IPS-20b (cell line): ENCODE measurements at regions not wholly inside any gene's neighbourhood (a gene's known extent, or its start where the extent isn't known, plus 50 kb on each side); places are given as distances from the start of the nearest gene placed in this dataset.

Source experiments
- H3K27ac ChIP-seq: one replicate; pipeline ENCODE4 v1.5.1; 2013; ENCODE audit warnings: low read length
- H3K27me3 ChIP-seq: 2 replicates; pipeline ENCODE4 v1.6.1; 2013; ENCODE audit warnings: mild to moderate bottlenecking, low read length, inconsistent platforms; ENCODE audit not compliant: insufficient read depth
- H3K36me3 ChIP-seq: 2 replicates; pipeline ENCODE4 v1.6.1; 2013; ENCODE audit warnings: low read depth, mild to moderate bottlenecking, inconsistent platforms, low read length, moderate library complexity; ENCODE audit not compliant: insufficient read depth
- H3K4me1 ChIP-seq: 2 replicates; pipeline ENCODE4 v1.6.1; 2013; ENCODE audit warnings: mild to moderate bottlenecking, control low read depth, inconsistent platforms, low read length, moderate library complexity; ENCODE audit not compliant: insufficient read depth
- H3K4me3 ChIP-seq: 2 replicates; pipeline ENCODE4 v1.5.1; 2013; ENCODE audit warnings: mild to moderate bottlenecking, low read length, inconsistent platforms
- H3K9ac ChIP-seq: 2 replicates; pipeline ENCODE4 v1.6.1; 2013; ENCODE audit warnings: low read depth, mild to moderate bottlenecking, inconsistent platforms, low read length, moderate library complexity
- H3K9me3 ChIP-seq: 2 replicates; pipeline ENCODE4 v1.6.1; 2013; ENCODE audit warnings: mild to moderate bottlenecking, low read depth, low read length, inconsistent platforms; ENCODE audit not compliant: insufficient read depth

GRCh38 chr12:92432724-92433441 lies 269.9 kb upstream of the PLEKHG7 start:
- Histone ChIP-seq H3K9ac (no peak overlapping the region), H3K4me1 (no peaks in the 10 kb centered on the region)

GRCh38 chr12:92431146-92431545 lies 271.6 kb upstream of the PLEKHG7 start:
- H3K36me3 ChIP-seq = no peaks in the 10 kb centered on the region
- no peak overlapping the region for H3K27ac ChIP-seq
- no peaks in the 10 kb centered on the region for H3K27me3 ChIP-seq
- H3K9me3 ChIP-seq = no peaks in the 10 kb centered on the region
- no peak overlapping the region for H3K9ac ChIP-seq
- peaks cover 4% of the 10 kb centered on the region for H3K4me1 ChIP-seq
- no peak overlapping the region for H3K4me3 ChIP-seq

More at GRCh38 chr12:92432724-92433441, 269.9 kb upstream of the PLEKHG7 start:
- Histone ChIP-seq H3K36me3 (no peaks in the 10 kb centered on the region), H3K27ac (no peak overlapping the region), H3K4me3 (no peak overlapping the region), H3K27me3 (no peaks in the 10 kb centered on the region), H3K9me3 (no peaks in the 10 kb centered on the region)

- Histone ChIP-seq H3K4me1 (peaks cover 26% of the 10 kb centered on the region), H3K27me3 (no peaks in the 10 kb centered on the region), H3K9me3 (no peaks in the 10 kb centered on the region), H3K36me3 (no peaks in the 10 kb centered on the region), H3K4me3 (no peak overlapping the region), H3K27ac (no peak overlapping the region), H3K9ac (no peak overlapping the region)
Observed at GRCh38 chr12:92426332-92426731, 276.5 kb upstream of the PLEKHG7 start.

- no peak overlapping the region for H3K27ac ChIP-seq
- no peaks in the 10 kb centered on the region for H3K27me3 ChIP-seq
- H3K36me3 ChIP-seq = no peaks in the 10 kb centered on the region
- no peaks in the 10 kb centered on the region for H3K9me3 ChIP-seq
- H3K4me3 ChIP-seq = no peak overlapping the region
- peak overlapping the region; percentile 38; the same call in 1 of the 2 replicates for H3K9ac ChIP-seq
- peaks cover 26% of the 10 kb centered on the region for H3K4me1 ChIP-seq
Observed at GRCh38 chr12:92425165-92425564, 277.6 kb upstream of the PLEKHG7 start.

GRCh38 chr12:92424338-92424737 lies 278.5 kb upstream of the PLEKHG7 start:
- no peaks in the 10 kb centered on the region for H3K36me3 ChIP-seq
- no peaks in the 10 kb centered on the region for H3K9me3 ChIP-seq
- no peaks in the 10 kb centered on the region for H3K27me3 ChIP-seq
- peak overlapping the region; percentile 67 for H3K27ac ChIP-seq
- H3K4me3 ChIP-seq = peak overlapping the region; percentile 29; the same call in 1 of the 2 replicates
- H3K9ac ChIP-seq = peak overlapping the region; percentile 38; the same call in 1 of the 2 replicates
- H3K4me1 ChIP-seq = peaks cover 26% of the 10 kb centered on the region

GRCh38 chr12:92421701-92422100 lies 276.1 kb upstream of the BTG1 start:
- Histone ChIP-seq H3K4me3 (no peak overlapping the region), H3K27ac (no peak overlapping the region), H3K27me3 (no peaks in the 10 kb centered on the region), H3K9me3 (no peaks in the 10 kb centered on the region), H3K9ac (no peak overlapping the region), H3K36me3 (no peaks in the 10 kb centered on the region), H3K4me1 (peaks cover 26% of the 10 kb centered on the region)

- H3K9me3 ChIP-seq = no peaks in the 10 kb centered on the region
- no peak overlapping the region for H3K9ac ChIP-seq
- H3K4me3 ChIP-seq = no peak overlapping the region
- no peaks in the 10 kb centered on the region for H3K27me3 ChIP-seq
- H3K4me1 ChIP-seq = peaks cover 22% of the 10 kb centered on the region
- no peak overlapping the region for H3K27ac ChIP-seq
- H3K36me3 ChIP-seq = no peaks in the 10 kb centered on the region
Observed at GRCh38 chr12:92421042-92421441, 275.4 kb upstream of the BTG1 start.

- Histone ChIP-seq H3K4me3 (no peak overlapping the region), H3K9me3 (no peaks in the 10 kb centered on the region), H3K9ac (no peak overlapping the region), H3K27me3 (no peaks in the 10 kb centered on the region), H3K4me1 (peaks cover 12% of the 10 kb centered on the region; the same call in 1 of the 2 replicates), H3K36me3 (no peaks in the 10 kb centered on the region), H3K27ac (no peak overlapping the region)
Observed at GRCh38 chr12:92419201-92419600, 273.6 kb upstream of the BTG1 start.

- Histone ChIP-seq H3K4me1 (peaks cover 5% of the 10 kb centered on the region; the same call in 1 of the 2 replicates), H3K9me3 (no peaks in the 10 kb centered on the region), H3K4me3 (no peak overlapping the region), H3K27ac (no peak overlapping the region), H3K9ac (no peak overlapping the region), H3K27me3 (no peaks in the 10 kb centered on the region), H3K36me3 (no peaks in the 10 kb centered on the region)
Observed at GRCh38 chr12:92418381-92418780, 272.7 kb upstream of the BTG1 start.

- H3K4me1 ChIP-seq = no peaks in the 10 kb centered on the region
- H3K27ac ChIP-seq = no peak overlapping the region
- no peaks in the 10 kb centered on the region for H3K27me3 ChIP-seq
- no peaks in the 10 kb centered on the region for H3K36me3 ChIP-seq
- no peak overlapping the region for H3K9ac ChIP-seq
- no peak overlapping the region for H3K4me3 ChIP-seq
- no peaks in the 10 kb centered on the region for H3K9me3 ChIP-seq
Observed at GRCh38 chr12:92417373-92417772, 271.7 kb upstream of the BTG1 start.

- H3K4me3 ChIP-seq = no peak overlapping the region
- no peaks in the 10 kb centered on the region for H3K27me3 ChIP-seq
- H3K4me1 ChIP-seq = peaks cover 3% of the 10 kb centered on the region; the same call in 1 of the 2 replicates
- H3K9me3 ChIP-seq = no peaks in the 10 kb centered on the region
- H3K36me3 ChIP-seq = no peaks in the 10 kb centered on the region
- no peak overlapping the region for H3K27ac ChIP-seq
- H3K9ac ChIP-seq = no peak overlapping the region
Observed at GRCh38 chr12:92416385-92416812, 270.8 kb upstream of the BTG1 start.
